HCT116 (cell line): ENCODE measurements at regions not wholly inside any gene's neighbourhood (a gene's known extent, or its start where the extent isn't known, plus 50 kb on each side); places are given as distances from the start of the nearest gene placed in this dataset.

Experiments
- CTCF ChIP-seq, 3 experiments: fragments of 200-600 bp in 1 of 3; sonication (generic) in 1 of 3; IDR thresholded peaks in 2 of 3; conservative IDR thresholded peaks in 1 of 3; 2 replicates each; pipeline ENCODE4 v1.5.1; 2012 to 2017; ENCODE audit warnings: low read depth in 2 of 3, low read length in 2 of 3, antibody characterized with exemption in 1 of 3, borderline replicate concordance in 1 of 3, control low read depth in 1 of 3, mild to moderate bottlenecking in 1 of 3, mixed read lengths in 1 of 3, mixed run types in 1 of 3, moderate library complexity in 1 of 3; ENCODE audit not compliant: insufficient read depth in 1 of 3
- EZH2 ChIP-seq: fragments of 200-600 bp; sonication (generic); IDR thresholded peaks from 2 replicates; pipeline ENCODE4 v1.6.1; 2017; ENCODE audit warnings: antibody characterized with exemption, mixed run types
- EZH2phosphoT487 ChIP-seq: fragments of 200-600 bp; IDR thresholded peaks from 2 replicates; pipeline ENCODE4 v1.6.1; 2018; ENCODE audit warnings: antibody characterized with exemption, borderline replicate concordance
- MAX ChIP-seq: IDR thresholded peaks from 2 replicates; pipeline ENCODE4 v1.6.1; 2012
- POLR2AphosphoS5 ChIP-seq: IDR thresholded peaks from 2 replicates; pipeline ENCODE4 v1.6.1; 2011; ENCODE audit warnings: mild to moderate bottlenecking, low read depth, low read length, moderate library complexity
- SP1 ChIP-seq: IDR thresholded peaks from 2 replicates; pipeline ENCODE4 v1.6.1; 2012; ENCODE audit warnings: low read depth
- SRF ChIP-seq: IDR thresholded peaks from 2 replicates; pipeline ENCODE4 v1.6.1; 2012; ENCODE audit warnings: low read depth
- TCF7L2 ChIP-seq: IDR thresholded peaks from 2 replicates; pipeline ENCODE4 v1.7.0; 2011; ENCODE audit warnings: borderline replicate concordance, inconsistent platforms; ENCODE audit not compliant: insufficient read depth, insufficient read length; ENCODE audit errors: extremely low read depth
- YY1 ChIP-seq: IDR thresholded peaks from 2 replicates; pipeline ENCODE4 v1.6.1; 2011; ENCODE audit warnings: low read length, low read depth, moderate library complexity, mild to moderate bottlenecking; ENCODE audit not compliant: insufficient replicate concordance; ENCODE audit errors: extremely low read depth
- ZNF274 ChIP-seq: fragments of 200-500 bp; sonication (Bioruptor generic); IDR thresholded peaks from 2 replicates; pipeline ENCODE4 v1.6.1; 2014; ENCODE audit warnings: mild to moderate bottlenecking, low read depth, low read length, inconsistent platforms
- TF ChIP-seq, protein P1 (sequence below): IDR thresholded peaks from 2 replicates; pipeline ENCODE4 v1.6.1; 2012; ENCODE audit warnings: low read depth

GRCh38 chr6:137781639-137782038 lies 85.4 kb upstream of the TNFAIP3 start:
- TF ChIP-seq EZH2 (no peak), CTCF (IDR thresholded peaks at IDR 0.05 in 2 of 3, conservative IDR thresholded peaks at IDR 0.05 in 1 of 3; ENCODE audit: borderline replicate concordance in 1 of 3, insufficient read depth in 1 of 3, low read depth in 2 of 3, low read length in 2 of 3) (no peak), EZH2phosphoT487 (no peak), SRF (no peak), POLR2AphosphoS5 (no peak), SP1 (no peak), ZNF274 (no peak), TCF7L2 (no peak), YY1 (no peak), MAX (no peak)
- TF ChIP-seq, protein P1, sequence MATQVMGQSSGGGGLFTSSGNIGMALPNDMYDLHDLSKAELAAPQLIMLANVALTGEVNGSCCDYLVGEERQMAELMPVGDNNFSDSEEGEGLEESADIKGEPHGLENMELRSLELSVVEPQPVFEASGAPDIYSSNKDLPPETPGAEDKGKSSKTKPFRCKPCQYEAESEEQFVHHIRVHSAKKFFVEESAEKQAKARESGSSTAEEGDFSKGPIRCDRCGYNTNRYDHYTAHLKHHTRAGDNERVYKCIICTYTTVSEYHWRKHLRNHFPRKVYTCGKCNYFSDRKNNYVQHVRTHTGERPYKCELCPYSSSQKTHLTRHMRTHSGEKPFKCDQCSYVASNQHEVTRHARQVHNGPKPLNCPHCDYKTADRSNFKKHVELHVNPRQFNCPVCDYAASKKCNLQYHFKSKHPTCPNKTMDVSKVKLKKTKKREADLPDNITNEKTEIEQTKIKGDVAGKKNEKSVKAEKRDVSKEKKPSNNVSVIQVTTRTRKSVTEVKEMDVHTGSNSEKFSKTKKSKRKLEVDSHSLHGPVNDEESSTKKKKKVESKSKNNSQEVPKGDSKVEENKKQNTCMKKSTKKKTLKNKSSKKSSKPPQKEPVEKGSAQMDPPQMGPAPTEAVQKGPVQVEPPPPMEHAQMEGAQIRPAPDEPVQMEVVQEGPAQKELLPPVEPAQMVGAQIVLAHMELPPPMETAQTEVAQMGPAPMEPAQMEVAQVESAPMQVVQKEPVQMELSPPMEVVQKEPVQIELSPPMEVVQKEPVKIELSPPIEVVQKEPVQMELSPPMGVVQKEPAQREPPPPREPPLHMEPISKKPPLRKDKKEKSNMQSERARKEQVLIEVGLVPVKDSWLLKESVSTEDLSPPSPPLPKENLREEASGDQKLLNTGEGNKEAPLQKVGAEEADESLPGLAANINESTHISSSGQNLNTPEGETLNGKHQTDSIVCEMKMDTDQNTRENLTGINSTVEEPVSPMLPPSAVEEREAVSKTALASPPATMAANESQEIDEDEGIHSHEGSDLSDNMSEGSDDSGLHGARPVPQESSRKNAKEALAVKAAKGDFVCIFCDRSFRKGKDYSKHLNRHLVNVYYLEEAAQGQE = no peak
